HG02970 (cell line): ENCODE measurements at regions not wholly inside any gene's neighbourhood (a gene's known extent, or its start where the extent isn't known, plus 50 kb on each side); places are given as distances from the start of the nearest gene placed in this dataset.
"Not testable (repeated sequence)": the region's sequence is repeated elsewhere in the genome, so short reads cannot be mapped to it uniquely, and the experiment has no call there.

Source experiments
- ATAC-seq: cut with Tn5 transposase; IDR thresholded peaks from one replicate; pipeline ENCODE4 v1.9.1; 2021; ENCODE audit warnings: mild to moderate bottlenecking, moderate library complexity, moderate number of reproducible peaks; ENCODE audit not compliant: unreplicated experiment, low FRiP score

DNA sequence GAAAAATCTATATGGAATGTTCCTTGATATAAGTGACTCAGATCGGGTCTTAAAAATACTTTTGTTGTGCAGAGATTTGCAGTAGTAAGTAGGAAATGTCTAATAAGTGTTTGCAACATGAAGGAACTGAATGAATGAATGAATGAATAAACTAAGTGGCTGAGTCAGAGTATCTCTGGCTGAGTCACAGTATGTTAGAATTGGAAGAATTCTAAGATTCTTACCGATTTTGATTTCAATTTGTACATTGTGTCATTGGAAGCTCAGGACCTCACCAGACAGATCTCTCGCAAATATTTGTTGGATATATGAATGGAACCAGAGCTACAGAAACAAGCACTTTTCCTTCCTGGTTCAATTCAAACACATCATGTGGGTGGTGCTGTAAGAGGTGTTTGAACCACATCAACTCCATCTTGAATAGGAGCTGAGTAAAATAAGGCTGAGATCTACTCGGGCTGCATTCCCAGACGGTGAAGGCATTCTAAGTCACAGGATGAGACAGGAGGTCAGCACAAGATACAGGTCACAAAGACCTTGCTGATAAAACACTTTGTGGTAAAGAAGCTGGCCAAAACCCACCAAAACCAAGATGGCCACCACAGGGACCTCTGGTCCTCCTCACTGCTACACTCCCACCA, 123.9 kb upstream of the FOXN3 start:
- no peak for ATAC-seq

DNA sequence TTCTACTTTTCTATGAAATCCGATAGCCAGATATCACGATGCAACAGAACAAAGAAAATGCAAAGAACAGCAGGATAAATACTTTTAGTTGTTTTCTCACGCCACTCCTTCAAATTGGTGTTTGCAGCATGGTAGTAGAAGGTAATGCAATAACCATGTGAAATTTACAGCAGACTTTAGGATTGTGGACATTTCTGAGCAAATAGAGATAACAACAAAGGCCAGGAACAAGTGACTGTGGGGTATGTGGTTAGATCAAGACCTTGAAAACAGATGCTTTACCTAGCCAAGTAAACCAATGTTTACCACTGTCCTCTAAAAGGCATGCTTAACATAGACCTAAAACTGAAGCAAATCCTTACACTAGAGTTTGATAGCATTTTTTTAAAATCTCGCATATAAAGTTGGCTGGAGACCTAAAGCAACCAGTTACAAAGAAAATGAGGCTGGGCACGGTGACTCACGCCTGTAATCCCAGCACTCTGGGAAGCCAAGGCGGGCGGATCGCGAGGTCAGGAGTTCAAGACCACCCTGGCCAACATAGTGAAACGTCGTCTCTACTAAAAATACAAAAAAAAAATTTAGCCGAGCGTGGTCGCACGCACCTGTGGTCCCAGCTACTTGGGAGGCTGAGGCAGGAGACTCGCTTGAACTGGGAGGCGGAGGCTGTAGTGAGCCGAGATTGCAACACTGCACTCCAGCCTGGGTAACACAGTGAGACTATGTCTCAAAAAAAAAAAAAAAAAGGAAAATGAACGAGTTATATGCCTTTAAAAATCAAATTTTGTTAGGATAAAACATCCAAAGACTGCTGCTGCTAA, 123.2 kb upstream of the FOXN3 start:
- ATAC-seq: no peak

GRCh38 chr14:89537911-89538310, 120.9 kb upstream of the FOXN3 start:
- no peak for ATAC-seq

GRCh38 chr14:89534902-89535685, 118.1 kb upstream of the FOXN3 start:
- ATAC-seq: no peak

DNA sequence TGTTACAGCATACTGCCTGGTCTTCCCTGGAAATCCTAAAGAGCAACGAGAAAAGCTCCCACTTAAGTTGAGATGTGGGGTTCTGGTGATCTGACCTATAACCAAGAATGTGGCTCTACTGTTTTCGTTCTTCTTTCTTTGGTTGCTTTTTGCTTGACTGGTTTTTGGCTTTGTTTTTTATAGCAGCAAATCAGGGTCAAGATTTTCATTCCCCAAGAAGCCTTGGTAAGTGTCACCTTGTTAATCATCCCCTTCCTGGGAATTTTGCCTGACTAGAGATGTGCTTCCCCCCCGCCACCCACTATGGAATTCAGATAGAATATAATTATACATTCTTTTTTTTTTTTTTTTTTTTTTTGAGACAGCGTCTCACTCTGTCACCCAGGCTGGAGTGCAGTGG, 116.7 kb upstream of the FOXN3 start:
- no peak for ATAC-seq

DNA sequence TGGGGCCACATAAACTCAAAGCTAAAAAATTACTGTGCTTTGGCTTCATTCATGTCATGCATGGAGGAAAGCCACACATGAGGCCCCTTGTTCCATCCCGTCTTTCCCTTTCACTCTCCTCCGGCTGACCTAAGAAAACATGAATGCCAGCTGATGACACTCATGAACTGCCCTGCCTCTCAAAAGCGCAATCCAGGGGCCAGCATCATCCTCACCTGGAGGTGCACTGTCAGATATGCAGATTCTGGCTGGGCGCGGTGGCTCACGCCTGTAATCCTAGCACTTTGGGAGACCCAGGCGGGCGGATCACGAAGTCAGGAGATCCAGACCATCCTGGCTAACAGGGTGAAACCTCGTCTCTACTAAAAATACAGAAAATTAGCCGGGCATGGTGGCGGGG, 116.1 kb upstream of the FOXN3 start:
- no peak for ATAC-seq

GRCh38 chr14:89531661-89532335, 114.8 kb upstream of the FOXN3 start:
- ATAC-seq: no peak

DNA sequence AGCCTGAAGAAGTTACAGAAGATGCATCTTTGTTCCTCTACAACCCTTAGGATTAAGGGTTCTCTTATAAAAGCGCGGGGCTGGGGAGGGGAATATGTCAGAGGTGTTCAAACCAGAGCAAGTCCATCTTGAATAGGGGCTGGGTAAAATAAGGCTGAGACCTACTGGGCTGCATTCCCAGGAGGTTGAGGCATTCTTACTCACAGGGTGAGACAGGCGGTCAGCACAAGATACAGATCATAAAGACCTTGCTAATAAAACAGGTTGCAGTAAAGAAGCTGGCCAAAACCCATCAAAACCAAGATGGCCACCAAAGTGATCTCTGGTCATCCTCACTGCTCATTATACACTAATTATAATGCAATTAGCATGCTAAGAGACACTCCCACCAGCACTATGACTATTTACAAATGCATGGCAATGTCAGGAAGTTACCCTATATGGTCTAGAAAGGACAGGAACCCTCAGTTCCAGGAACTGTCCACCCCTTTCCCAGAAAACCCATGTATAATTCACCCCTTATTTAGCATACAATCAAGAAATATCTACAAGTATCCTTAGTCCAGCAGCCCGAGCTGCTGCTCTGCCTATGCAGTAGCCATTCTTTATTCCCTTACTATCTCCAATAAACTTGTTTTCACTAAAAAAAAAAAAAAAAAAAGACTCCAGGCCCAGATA, 108.1 kb upstream of the FOXN3 start:
- no peak for ATAC-seq

GRCh38 chr14:89524412-89524811, 107.4 kb upstream of the FOXN3 start:
- ATAC-seq: no peak

GRCh38 chr14:89521988-89522387, 105.0 kb upstream of the FOXN3 start:
- no peak for ATAC-seq

DNA sequence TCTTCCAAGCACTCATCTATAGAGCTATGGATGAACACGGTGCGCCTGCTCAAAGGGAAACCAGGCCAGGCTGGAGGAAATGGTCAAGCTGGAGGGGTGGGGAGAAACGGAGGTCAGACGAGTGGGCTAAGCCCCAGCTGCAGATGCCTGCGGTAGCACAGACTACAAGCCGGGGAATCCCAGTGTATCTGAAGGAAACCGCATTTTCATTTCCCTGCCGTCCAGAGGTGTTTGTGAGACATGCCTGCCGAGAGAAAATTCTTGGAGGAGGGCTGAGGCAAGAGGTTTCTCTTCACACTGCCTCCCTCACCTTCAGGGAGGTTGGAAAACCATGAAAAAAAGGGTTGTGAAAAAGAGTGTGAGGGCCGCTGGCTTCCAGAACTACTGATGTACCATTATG, 102.0 kb upstream of the FOXN3 start:
- ATAC-seq: no peak

DNA sequence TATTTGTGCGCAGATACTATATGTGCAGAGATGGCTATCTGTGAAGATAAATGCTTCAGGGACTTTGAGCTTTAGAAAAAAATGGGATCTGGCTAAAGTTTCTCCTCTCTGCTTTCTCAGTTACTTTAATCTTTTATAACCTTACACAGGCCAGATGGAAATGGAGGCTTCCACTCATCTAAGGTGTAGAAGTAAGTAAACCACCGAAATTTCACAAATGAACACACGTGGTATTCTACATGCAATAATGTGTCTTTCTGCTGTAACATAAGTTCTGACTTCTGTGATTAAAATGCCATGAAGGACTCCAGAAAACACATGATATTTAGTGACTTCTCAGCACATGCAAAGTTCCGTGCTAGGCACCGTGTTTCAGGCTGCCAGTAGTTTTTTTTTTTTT, 99.1 kb upstream of the FOXN3 start:
- ATAC-seq: no peak

- no peak for ATAC-seq
Observed at GRCh38 chr14:89514601-89515000, 97.6 kb upstream of the FOXN3 start.

DNA sequence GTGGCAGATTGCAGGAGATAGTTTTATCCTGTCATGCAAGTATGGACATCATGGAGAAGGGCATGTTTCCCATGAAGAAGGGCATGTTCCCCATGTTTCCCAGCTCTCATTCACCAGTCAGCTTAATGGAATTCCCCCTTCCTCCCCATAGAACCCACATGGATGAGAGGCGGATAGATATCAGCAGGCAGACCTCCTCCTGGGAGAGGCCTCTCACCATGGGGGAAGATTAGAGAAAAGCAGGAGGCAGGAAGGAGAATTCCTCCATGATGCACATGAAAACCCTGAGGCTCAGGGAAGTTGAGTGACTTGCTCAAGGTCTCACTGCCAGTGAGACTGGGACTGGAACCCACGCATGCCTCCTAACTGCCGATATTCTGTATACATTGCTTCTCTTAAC, 92.9 kb upstream of the FOXN3 start:
- ATAC-seq: no peak

GRCh38 chr14:89508863-89509262, 91.8 kb upstream of the FOXN3 start:
- ATAC-seq: no peak

DNA sequence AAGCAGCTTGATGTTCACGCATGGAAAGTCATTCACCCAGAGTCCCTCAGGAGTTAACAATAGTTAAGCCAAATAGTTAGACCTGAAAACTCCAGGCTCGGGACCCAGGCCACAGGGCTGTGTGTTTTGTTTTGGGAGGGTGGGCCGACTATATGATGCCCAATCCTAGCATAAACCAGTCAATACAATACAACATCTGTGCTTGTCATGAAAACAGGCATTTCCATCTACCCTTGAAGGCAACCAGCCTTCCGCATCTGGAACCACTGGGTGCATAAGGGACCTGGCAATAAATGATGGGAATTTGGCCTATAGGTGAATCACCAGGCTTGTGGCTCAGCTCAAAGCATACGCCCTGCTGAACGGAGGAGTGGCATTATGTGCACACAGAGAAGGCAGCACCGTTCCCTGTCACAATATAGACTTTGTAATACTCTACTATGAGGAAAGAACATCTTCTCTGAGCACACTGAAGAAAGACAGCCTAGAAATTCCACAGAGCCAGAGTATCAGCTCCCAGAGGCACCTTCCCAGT, 91.0 kb upstream of the FOXN3 start:
- ATAC-seq: no peak

DNA sequence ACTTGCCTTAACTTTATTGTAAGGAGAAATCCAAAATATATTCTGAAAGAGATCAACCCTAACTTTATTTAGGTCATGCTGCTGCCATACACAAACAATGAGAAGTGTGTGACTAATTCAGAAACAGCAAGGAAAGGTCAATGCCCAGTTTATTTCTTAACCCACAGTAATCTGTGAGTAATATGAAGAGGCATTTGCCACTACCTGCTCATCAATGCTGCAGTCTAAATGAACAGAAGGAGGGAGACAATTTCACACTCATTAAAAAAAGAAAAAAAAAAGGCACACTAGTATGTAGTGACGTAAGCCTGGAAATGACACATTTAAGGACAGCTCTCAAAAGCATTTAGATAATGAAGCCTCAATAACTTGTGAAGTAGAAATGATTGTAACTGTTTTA, 90.5 kb upstream of the FOXN3 start:
- no peak for ATAC-seq

DNA sequence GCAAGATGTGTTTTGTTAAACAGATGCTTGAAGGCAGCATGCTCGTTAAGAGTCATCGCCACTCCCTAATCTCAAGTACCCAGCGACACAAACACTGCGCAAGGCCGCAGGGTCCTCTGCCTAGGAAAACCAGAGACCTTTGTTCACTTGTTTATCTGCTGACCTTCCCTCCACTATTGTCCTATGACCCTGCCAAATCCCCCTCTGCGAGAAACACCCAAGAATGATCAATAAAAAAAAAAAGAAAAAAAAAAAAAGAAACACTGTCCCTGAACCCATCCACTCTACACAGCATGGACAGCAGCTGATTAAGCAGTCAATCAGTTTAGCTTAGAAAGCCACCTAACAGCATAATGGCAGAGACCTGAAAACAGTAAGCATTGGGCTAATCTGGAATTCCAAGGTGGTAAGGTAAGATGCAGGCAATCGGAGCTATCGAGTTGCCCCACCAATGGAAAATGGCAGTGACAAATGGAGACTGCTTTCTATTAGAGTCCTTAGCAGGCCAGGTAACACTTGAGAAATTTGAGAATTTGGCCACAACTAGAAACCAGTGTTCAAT, 89.9 kb upstream of the FOXN3 start:
- not testable (repeated sequence) for ATAC-seq

GRCh38 chr14:89504602-89505313, 87.7 kb upstream of the FOXN3 start:
- ATAC-seq: no peak
